ENCODE measurements at regions not wholly inside any gene's neighbourhood (a gene's known extent, or its start where the extent isn't known, plus 50 kb on each side); places are given as distances from the start of the nearest gene placed in this dataset.

DNA sequence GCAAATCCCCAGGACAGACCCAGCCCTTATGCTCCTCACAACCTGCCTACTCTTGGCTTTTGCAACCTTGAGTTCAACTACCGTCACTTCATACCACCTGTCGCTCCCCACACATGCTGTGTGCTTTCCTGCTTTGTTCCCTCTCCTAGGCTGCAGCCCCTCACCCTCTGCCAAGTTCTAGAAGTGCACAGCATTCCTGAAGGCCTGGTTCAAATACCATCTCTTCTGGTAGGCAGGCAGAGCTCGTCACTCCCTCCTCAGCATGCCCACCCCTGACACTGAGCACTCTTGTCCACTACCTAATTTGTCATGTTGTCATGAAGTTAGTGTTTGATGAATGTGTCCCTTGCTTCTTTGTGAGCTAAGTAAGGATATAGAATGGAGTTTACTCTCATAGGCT is 129.6 kb downstream of the SEMA6D start:
- DNase-seq (ENCODE audit: low spot score) (no peak), ATAC-seq (ENCODE audit: low FRiP score) (no peak)
- TF ChIP-seq, protein P1, sequence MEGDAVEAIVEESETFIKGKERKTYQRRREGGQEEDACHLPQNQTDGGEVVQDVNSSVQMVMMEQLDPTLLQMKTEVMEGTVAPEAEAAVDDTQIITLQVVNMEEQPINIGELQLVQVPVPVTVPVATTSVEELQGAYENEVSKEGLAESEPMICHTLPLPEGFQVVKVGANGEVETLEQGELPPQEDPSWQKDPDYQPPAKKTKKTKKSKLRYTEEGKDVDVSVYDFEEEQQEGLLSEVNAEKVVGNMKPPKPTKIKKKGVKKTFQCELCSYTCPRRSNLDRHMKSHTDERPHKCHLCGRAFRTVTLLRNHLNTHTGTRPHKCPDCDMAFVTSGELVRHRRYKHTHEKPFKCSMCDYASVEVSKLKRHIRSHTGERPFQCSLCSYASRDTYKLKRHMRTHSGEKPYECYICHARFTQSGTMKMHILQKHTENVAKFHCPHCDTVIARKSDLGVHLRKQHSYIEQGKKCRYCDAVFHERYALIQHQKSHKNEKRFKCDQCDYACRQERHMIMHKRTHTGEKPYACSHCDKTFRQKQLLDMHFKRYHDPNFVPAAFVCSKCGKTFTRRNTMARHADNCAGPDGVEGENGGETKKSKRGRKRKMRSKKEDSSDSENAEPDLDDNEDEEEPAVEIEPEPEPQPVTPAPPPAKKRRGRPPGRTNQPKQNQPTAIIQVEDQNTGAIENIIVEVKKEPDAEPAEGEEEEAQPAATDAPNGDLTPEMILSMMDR (IDR thresholded peaks at IDR 0.05): no peak

DNA sequence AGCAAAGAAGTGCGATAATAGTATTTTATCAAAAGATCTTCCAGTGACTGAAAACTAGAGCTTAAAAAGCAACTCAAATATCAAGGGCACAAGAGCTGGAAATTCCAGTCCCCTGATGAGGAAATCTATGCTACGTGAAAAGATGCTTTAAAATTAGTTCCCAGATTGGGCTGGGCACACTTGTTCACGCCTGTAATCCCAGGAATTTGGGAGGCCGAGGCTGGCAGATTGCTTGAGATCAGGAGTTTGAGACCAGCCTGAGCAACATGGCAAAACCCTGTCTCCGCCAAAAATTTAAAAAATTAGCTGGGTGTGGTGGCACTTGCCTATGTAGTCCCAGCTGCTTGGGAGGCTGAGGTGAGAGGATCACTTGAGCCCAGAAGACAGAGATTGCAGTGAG is 138.8 kb downstream of the SEMA6D start:
- DNase-seq (ENCODE audit: low spot score) (no peak), ATAC-seq (ENCODE audit: low FRiP score) (no peak)
- TF ChIP-seq, protein P1 (IDR thresholded peaks at IDR 0.05): no peak

DNA sequence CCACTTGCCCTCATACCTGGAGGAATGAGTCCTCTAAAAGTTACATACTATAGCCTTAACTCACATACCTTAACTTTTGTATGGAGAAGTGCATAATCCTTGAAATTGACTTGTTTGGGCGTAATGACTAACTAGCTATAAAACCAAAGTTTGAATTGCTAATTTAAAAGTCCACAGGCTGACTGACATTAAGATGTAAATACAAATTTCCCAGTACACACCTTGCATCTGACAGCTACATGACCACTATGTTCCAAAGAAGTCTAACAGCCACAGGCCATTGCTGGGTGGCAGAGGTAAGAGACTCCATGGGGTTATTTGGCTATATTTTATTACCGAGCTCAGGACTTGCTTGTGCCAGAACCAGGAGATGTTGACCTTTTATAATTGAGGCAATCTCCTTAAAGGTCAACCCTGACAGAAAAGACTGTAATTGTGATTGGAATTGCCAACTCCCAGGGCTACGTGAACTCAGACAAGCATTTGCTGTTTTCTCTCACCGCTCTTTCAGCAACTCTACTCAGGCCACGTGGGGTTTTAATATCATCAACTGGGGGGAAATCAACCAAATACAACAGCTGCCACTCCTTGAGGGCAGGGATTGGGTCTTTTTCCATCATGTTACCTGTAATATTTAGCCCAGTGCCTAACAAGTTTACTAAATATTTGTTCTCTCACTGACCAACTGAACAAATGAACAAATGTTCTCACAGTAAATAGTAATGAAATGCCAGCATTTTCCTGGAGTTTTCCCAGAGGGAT is 139.9 kb downstream of the SEMA6D start:
- TF ChIP-seq, protein P1 (IDR thresholded peaks at IDR 0.05): no peak
- ATAC-seq (ENCODE audit: low FRiP score): no peak
- DNase-seq (ENCODE audit: low spot score): no peak

DNA sequence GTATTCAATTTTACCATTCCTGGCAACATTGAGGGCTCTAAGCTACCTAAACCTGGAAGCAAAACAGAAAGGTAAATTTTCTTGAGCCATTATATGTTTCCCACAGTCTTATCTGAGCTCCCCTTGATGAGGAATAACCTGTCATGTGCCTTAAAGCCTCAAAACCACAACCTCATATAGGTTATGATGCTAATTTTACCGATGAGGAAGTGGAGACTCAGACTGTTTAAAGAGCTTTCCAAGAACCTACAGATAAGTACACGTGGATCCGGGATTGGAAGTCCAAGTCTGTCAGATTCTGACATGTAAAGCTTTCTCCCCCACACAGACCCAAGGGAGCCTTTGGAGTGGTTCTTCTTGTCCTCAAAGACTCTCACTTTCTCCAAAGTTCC is 140.5 kb downstream of the SEMA6D start:
- ATAC-seq (ENCODE audit: low FRiP score): no peak
- no peak for DNase-seq (ENCODE audit: low spot score)
- TF ChIP-seq, protein P1 (IDR thresholded peaks at IDR 0.05): no peak

DNA sequence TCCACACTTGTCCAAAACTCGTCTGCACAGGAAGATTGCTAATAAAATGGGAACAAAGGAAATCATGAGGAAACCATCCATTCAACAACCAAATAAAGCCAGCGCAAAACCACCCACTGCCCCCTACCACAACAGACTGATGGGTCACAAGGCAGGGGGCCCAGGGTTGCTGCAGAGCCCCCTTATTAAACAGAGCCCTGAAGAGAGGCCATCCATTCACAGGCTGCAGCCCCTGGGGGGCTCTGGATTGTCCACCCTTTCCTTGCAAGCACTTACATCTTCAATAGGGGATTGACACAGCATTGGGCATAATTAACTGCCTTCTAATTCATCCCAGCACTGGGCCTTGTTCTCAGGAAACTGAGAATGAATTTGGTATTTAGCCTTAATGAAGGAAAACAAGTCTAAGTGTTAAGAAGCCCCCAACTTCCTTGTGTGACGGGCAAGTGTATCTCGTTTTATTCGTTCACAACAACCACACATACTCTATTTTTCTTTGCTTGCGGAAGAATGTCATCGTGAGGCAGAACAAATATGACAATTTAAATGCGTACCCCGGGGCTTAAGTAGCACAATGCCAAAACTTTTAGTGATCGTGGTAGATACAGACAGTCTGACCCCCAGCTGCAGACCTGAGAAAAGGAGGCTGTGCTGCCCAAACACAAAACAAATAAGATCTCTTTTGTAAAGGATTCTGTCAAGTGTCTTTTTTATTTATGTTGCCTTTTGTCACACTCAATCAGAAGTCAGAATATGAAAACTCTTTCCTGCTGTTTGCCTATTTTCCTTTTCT is 144.0 kb downstream of the SEMA6D start:
- TF ChIP-seq, protein P1 (IDR thresholded peaks at IDR 0.05): no peak
- DNase-seq (ENCODE audit: low spot score): no peak
- ATAC-seq (ENCODE audit: low FRiP score): no peak

DNA sequence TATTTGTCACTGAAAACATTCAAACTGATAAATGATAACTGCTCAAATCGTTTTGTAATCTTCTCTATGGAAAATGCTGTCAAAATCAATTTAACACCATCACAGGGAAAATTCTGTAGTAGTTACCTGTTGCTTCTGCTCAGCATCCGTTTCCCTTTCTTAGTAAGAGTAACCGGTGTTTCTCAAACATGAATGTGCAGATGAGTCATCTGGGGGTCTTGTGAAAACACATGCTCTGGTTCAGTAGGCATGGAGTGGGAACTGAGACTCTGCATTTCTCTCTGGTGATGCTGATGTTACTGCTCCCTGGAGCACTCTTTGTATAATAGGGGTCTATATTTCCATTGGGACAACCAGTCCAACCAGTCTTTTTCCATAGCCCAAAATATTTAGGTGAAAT is 145.1 kb downstream of the SEMA6D start:
- no peak for ATAC-seq (ENCODE audit: low FRiP score)
- no peak for DNase-seq (ENCODE audit: low spot score)
- TF ChIP-seq, protein P1 (IDR thresholded peaks at IDR 0.05): no peak
